T follicular helper cell (primary cell): ENCODE measurements at regions not wholly inside any gene's neighbourhood (a gene's known extent, or its start where the extent isn't known, plus 50 kb on each side); places are given as distances from the start of the nearest gene placed in this dataset.

Source experiments
- DNase-seq: peaks from one replicate; pipeline ENCODE4 v3.0.0-alpha.2; 2020; ENCODE audit warnings: low read depth

GRCh38 chr19:31402529-31403316 is 53.5 kb upstream of the TSHZ3 start:
- no peak for DNase-seq

- DNase-seq: no peak
Observed at GRCh38 chr19:31406106-31406505, 56.9 kb upstream of the TSHZ3 start.

- DNase-seq: no peak
Observed at GRCh38 chr19:31408460-31409124, 59.4 kb upstream of the TSHZ3 start.

DNA sequence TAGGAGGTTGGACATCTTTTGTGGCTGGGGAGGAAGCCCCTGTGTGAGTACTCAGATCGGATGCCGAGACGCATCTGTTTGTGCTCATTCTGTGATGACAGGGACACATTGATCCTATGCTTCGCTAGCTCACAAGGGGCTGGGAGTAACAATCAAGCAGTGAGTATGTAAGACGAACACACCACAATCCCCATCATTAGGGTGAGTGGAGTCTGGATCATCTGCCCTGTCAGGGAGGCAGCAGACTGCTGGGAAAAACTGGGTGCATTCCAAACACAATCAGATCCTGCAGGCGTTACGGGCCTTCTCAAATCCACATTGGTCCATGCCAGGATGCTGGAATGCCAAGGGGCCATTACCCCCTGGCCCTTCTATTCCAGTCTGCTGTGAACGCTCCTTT is 64.1 kb upstream of the TSHZ3 start:
- DNase-seq: no peak

DNA sequence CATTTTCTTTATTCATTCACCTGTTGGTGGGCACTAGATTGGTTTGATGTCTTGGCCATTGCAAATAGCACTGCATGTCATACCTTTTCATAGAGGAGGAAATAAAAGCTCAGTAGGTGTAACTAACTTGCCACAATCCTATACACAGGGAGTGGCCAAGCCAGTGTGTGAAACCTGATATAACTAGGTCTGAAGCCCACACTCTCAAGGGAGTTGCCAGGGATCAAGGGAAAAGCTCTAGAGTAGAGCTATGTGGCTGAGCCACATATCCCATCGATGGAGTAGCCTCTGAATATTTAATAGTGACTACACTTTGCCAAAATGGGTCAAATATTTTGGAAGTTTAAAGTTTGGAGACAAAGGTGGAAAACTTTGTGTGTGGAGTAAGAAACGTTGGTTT is 66.1 kb upstream of the TSHZ3 start:
- no peak for DNase-seq

GRCh38 chr19:31416548-31416947 is 67.3 kb upstream of the TSHZ3 start:
- DNase-seq: no peak

- no peak for DNase-seq
Observed at GRCh38 chr19:31418055-31418454, 68.8 kb upstream of the TSHZ3 start.

GRCh38 chr19:31418692-31419430 is 69.6 kb upstream of the TSHZ3 start:
- DNase-seq: no peak

GRCh38 chr19:31419871-31420445 is 70.7 kb upstream of the TSHZ3 start:
- no peak for DNase-seq

GRCh38 chr19:31421082-31421481 is 71.8 kb upstream of the TSHZ3 start:
- no peak for DNase-seq

DNA sequence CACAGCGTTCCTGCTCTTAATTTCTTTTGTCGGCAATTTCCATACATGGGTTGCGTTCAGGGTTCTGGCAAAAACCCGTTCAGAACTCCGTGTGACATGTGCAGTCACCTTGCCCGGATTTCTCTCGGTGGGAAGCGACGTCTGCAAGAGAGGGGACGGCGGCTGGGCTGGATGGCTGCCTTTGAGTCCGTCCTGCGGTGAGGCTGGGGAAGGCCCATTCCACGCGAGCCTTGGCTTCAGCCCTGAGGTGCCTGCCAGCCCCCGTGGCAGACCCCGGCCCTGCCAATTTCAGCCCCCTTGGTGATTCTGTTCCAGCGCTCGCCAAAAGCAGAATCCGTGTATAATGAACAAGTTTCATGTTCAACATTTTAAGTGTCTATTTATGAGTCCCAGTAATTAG is 72.6 kb upstream of the TSHZ3 start:
- no peak for DNase-seq

GRCh38 chr19:31423896-31424295 is 74.7 kb upstream of the TSHZ3 start:
- DNase-seq: no peak

- DNase-seq: no peak
Observed at GRCh38 chr19:31424861-31425620, 75.8 kb upstream of the TSHZ3 start.

DNA sequence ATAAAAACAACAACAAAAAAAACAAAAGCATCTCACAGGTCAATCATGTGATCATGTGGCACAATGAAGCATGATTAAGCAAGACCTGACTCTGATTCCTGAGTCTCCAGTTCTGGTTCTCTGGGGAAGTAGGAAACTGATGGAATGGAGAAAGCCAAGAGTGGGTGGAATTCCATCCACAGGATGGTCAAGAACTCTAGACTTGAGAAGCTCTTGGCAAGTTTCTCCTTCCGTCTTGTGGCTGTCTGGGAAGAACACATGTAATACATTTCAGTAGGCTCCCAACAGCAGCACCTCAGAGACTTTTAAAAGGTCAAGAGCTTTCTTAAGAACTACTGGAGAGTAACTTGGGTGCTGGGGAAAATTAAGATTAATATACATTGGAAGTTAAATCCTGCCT is 78.6 kb upstream of the TSHZ3 start:
- no peak for DNase-seq

DNA sequence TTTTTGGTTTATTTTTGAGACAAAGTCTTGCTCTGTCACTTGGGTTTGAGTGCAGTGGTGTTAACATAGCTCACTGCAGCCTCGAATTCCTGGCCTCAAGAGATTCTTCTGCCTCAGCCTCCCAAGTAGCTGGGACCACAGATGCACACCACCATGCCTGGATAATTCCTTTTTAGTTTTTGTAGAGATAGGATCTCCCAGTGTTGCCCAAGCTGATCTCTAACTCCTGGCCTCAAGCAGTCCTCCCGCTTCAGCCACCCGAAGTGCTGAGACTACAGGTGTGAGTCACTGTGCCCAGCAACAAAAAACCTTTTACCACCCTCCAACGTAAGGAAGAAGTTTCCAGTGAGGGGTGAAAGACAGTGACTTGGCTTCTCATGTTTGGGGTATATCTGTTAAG is 81.1 kb upstream of the TSHZ3 start:
- no peak for DNase-seq

- DNase-seq: no peak
Observed at GRCh38 chr19:31432201-31432810, 83.1 kb upstream of the TSHZ3 start.

- no peak for DNase-seq
Observed at GRCh38 chr19:31436121-31436776, 87.0 kb upstream of the TSHZ3 start.

DNA sequence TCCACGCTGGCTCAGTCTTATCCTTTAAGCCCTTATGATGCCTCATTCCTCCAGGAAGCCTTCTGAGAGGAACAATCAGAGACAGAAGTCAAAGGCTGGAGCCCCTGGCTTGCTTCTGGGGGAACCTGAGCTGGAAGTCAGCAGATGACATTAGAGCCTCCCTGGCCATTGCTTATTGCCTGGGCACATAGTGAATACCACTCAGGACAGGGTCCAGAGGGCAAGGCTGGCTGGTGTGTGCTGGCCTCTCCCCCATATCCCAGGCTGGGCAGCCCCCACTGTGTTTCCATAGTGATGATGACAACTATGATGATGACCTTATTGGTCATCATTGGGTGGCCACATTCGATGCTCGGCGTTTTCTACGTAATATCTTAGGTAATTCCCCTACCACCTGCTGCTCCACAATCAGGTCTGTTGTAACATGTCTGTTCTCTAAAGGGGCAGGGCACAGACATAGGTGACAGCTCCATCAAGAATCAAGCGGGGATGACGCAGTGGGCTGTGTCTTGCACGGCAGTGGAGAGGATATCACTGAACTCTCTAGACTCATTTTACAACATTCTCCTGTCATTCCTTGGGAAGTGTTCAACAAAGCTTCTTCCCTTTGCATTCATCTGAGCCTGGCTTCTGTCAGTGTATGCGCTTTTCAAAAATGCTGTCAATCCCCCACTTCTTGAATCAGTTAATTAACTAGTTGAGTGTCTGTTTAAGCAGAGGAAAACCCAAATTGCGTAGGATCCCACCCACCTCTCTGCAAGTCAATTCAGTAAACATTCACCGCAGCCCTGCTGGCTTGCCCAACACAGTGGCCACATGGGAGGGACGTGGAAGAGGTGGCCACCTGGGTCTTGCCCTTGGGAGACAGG is 89.4 kb upstream of the TSHZ3 start:
- DNase-seq: no peak

DNA sequence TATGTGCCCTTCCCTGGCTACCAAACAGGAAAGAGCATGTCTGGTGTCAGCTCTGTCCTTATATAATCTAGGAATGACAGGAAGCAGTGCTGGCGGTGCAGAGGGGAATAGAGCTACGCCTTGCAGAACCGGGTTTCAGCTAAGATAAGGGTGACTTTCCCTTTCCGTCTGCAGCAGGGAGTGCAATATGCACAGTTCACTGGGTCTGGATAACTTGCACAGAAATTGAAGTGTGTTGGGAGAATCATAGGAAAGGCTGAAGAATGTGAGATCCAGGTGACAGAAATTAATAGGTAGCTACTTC is 90.0 kb upstream of the TSHZ3 start:
- DNase-seq: no peak

DNA sequence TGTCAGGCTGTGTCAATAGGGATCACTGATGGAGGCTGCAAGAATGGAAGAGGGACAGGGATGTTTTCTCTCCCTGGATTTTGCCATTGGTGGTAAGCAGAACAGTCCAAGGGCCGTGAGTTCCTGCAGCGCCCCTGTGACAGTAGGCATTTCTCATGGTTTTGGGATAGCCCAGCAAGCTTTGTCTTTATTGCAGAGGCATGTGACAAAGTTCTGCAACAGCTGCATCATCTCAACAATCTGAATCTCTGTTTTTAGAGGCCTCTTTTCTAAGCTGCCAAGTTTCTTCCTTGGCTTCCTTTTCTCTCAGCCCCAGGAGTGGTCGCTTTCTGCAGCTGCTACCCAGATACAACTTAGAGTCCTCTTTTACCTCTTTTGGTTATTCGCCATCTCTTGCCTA is 95.7 kb upstream of the TSHZ3 start:
- no peak for DNase-seq
